ENCODE measurements at regions not wholly inside any gene's neighbourhood (a gene's known extent, or its start where the extent isn't known, plus 50 kb on each side); places are given as distances from the start of the nearest gene placed in this dataset.

DNA sequence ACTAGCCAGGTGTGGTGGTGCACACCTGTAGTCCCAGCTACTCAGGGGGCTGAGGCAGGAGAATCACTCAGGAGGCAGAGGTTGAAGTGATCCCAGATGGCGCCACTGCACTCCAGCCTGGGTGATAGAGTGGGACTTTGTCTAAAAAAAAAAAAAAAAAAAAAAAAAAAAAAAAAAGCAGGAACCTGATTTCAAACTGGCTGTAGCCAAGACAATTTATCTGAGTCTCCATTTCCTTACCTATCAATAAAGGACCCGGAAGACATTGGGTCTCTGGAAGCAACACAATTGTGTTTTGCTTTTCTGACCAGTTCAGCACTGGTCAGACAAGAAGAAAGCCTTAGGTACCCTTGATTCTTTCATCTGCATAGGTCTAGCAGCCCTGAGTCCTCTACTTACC is 491.0 kb downstream of the TBC1D4 start:
- no peak overlapping the region for H3K4me3 ChIP-seq (ENCODE audit: low read depth, low read length)
- no peak for TF ChIP-seq CTCF (IDR thresholded peaks at IDR 0.05; ENCODE audit: low read depth, low read length)

DNA sequence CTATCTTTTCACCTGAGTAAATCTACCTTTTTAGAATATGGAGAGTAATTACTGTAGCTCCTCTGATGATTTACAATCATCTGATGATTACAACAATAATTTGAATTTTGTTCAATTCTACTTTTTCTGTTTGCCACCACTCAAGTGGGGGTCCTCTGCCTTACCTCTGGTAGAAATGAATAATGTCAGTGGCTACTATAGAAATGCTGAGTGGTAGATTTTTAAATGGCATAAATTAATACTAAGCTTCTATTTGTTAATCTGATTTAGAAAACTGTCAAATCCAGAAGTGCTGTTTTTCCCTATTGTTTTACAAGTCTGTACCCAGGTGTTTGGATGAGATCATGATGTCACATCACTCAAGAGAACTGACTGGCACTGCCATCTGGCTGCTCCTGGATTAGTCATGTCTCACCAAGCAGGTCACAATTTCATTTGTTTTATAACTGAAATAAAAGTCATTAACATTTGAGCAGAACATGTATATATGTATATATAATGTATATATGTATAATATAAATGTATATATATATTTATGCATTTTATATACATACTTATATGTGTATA is 494.8 kb downstream of the TBC1D4 start:
- H3K4me3 ChIP-seq (ENCODE audit: low read depth, low read length) = no peak overlapping the region

DNA sequence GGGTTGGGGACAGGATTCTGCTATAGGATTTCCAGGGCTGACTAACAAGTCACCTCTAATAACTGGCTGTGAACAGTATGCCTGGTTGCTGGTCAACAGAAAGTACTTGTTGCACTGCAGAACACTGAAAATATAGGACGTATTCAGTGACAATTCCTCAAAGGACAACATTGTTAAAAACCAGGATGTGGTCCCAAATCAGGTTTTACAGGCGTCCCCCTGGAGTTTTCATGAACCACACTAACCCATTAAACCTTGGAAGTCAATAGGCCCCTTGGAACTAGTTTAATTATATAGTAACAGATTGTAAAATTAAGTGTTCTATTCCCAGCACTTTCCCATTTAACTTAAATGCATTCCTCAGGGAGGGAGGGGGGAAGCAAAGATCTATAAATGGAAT is 495.4 kb downstream of the TBC1D4 start:
- TF ChIP-seq CTCF (IDR thresholded peaks at IDR 0.05; ENCODE audit: low read depth, low read length) = no peak
- H3K4me3 ChIP-seq (ENCODE audit: low read depth, low read length) = no peak overlapping the region

More for the DNA sequence above, 494.8 kb downstream of the TBC1D4 start:
- no peak for TF ChIP-seq CTCF (IDR thresholded peaks at IDR 0.05; ENCODE audit: low read depth, low read length)

- no peak overlapping the region for H3K4me3 ChIP-seq (ENCODE audit: low read depth, low read length)
- no peak for TF ChIP-seq CTCF (IDR thresholded peaks at IDR 0.05; ENCODE audit: low read depth, low read length)
Measured at GRCh38 chr13:74979703-74980102, 502.3 kb downstream of the TBC1D4 start.

DNA sequence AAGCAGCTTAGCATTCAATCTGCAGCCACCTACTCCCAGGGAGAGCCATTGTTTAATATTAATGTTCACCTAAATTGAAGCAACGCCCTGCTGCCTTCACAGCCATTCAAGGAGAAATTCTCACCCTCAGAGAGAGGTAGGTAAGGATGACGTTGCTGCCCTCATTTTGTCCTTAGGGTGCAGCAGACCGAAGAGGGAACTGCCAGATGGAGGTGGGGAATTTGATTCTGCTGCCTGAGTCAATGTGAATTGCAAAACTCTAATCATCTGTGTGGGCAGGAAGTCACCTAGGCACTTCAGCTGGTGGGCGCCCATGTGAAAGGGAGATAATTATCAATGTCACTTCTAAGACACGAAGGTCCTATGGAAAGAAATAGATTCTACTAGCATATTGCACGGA is 503.4 kb downstream of the TBC1D4 start:
- TF ChIP-seq CTCF (IDR thresholded peaks at IDR 0.05; ENCODE audit: low read depth, low read length) = no peak
- H3K4me3 ChIP-seq (ENCODE audit: low read depth, low read length) = no peak overlapping the region

DNA sequence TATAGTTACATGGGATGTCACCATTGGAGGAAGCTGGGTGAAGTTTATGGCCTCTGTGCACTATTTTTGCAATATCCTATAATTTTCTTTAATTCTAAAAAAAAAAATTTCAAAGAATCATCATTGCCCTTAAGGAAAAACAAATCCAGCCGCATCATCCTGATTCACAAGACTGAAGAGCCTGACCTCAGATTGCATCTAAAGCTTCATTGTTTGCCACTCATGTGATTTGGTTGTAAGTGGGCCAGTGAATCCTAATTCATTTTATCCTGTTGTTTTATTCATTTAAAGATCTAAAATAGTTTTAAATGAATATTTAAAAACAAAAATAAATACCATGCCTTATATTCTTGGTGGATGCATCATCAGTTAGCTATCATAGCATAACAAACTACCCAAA is 504.5 kb downstream of the TBC1D4 start:
- H3K4me3 ChIP-seq (ENCODE audit: low read depth, low read length) = no peak overlapping the region
- TF ChIP-seq CTCF (IDR thresholded peaks at IDR 0.05; ENCODE audit: low read depth, low read length) = no peak

- H3K4me3 ChIP-seq (ENCODE audit: low read depth, low read length) = no peak overlapping the region
- TF ChIP-seq CTCF (IDR thresholded peaks at IDR 0.05; ENCODE audit: low read depth, low read length) = no peak
Measured at GRCh38 chr13:74975111-74975510, 506.9 kb downstream of the TBC1D4 start.
